ENCODE measurements at regions not wholly inside any gene's neighbourhood (a gene's known extent, or its start where the extent isn't known, plus 50 kb on each side); places are given as distances from the start of the nearest gene placed in this dataset.

GRCh38 chr6:91590191-91590590, 1003.3 kb upstream of the MAP3K7 start:
- no peaks in the 10 kb centered on the region for H3K27me3 ChIP-seq (ENCODE audit: control insufficient read depth, insufficient read depth, low read length)
- no peaks in the 10 kb centered on the region for H3K9me3 ChIP-seq (ENCODE audit: control insufficient read depth, insufficient read depth, low read length)
- no peak overlapping the region for H3K27ac ChIP-seq (ENCODE audit: low read depth, low read length)
- no peak overlapping the region for H3K9ac ChIP-seq (ENCODE audit: low read depth, low read length)
- H3K36me3 ChIP-seq (ENCODE audit: control insufficient read depth, insufficient read depth, low read length), result no peaks in the 10 kb centered on the region
- no peaks in the 10 kb centered on the region for H3K4me1 ChIP-seq (ENCODE audit: control insufficient read depth, insufficient read depth, low read length)
- H3K4me3 ChIP-seq (ENCODE audit: low read depth, low read length), result no peak overlapping the region

DNA sequence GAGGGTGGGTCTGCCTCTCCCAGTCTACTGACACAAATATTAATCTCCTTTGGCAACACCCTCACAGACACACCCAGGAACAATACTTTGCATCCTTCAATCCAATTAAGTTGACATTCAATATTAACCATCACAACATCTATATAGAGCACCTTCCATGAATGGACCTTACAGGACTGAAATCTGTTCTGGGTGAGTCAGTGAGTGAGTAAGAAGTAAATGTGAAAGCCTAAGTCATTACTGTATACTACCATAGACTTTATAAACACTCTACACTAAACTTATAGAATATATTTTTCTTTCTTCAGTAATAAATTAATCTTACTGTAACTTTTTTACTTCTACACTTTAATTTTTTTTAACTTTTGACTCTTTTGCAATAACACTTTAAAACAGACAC, 993.8 kb upstream of the MAP3K7 start:
- no peaks in the 10 kb centered on the region for H3K4me1 ChIP-seq (ENCODE audit: control insufficient read depth, insufficient read depth, low read length)

GRCh38 chr6:91575032-91575431, 988.2 kb upstream of the MAP3K7 start:
- Histone ChIP-seq H3K4me3 (ENCODE audit: low read depth, low read length) (no peak overlapping the region), H3K9ac (ENCODE audit: low read depth, low read length) (no peak overlapping the region), H3K27me3 (ENCODE audit: control insufficient read depth, insufficient read depth, low read length) (no peaks in the 10 kb centered on the region), H3K4me1 (ENCODE audit: control insufficient read depth, insufficient read depth, low read length) (no peaks in the 10 kb centered on the region), H3K9me3 (ENCODE audit: control insufficient read depth, insufficient read depth, low read length) (no peaks in the 10 kb centered on the region), H3K27ac (ENCODE audit: low read depth, low read length) (no peak overlapping the region), H3K36me3 (ENCODE audit: control insufficient read depth, insufficient read depth, low read length) (no peaks in the 10 kb centered on the region)

More for the DNA sequence above, 993.8 kb upstream of the MAP3K7 start:
- H3K9ac ChIP-seq (ENCODE audit: low read depth, low read length), result no peak overlapping the region
- no peak overlapping the region for H3K27ac ChIP-seq (ENCODE audit: low read depth, low read length)
- no peaks in the 10 kb centered on the region for H3K36me3 ChIP-seq (ENCODE audit: control insufficient read depth, insufficient read depth, low read length)
- no peaks in the 10 kb centered on the region for H3K27me3 ChIP-seq (ENCODE audit: control insufficient read depth, insufficient read depth, low read length)
- no peaks in the 10 kb centered on the region for H3K9me3 ChIP-seq (ENCODE audit: control insufficient read depth, insufficient read depth, low read length)
- H3K4me3 ChIP-seq (ENCODE audit: low read depth, low read length), result no peak overlapping the region

DNA sequence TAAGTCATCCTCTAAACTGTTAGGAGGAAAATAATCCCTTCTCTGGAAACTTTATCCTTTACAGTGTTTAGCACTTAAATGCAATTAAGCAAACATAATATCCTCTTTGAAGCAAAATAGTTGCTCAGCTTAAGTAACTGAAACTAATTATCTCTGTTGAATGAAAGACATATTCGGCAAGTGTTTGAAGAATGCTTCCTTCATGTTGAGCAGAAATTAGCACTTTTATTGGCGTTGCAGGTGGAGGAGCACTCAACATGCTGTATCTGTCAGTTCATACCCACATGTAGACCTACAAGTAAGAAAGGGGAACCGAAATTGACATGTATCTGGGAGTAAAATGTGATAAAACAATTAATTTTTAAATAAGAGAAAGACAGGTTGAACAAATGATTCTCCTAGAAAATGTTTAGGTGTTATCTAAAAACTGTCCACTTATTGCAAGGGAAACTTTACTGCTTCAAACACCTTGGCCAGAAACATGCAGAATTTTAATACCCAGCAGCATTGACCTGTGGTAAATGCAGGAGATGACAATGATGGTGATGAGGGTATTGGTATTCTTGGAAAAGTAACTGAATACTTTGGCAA, 987.0 kb upstream of the MAP3K7 start:
- Histone ChIP-seq H3K9me3 (ENCODE audit: control insufficient read depth, insufficient read depth, low read length) (no peaks in the 10 kb centered on the region), H3K4me1 (ENCODE audit: control insufficient read depth, insufficient read depth, low read length) (no peaks in the 10 kb centered on the region), H3K4me3 (ENCODE audit: low read depth, low read length) (no peak overlapping the region), H3K27me3 (ENCODE audit: control insufficient read depth, insufficient read depth, low read length) (no peaks in the 10 kb centered on the region), H3K9ac (ENCODE audit: low read depth, low read length) (no peak overlapping the region), H3K27ac (ENCODE audit: low read depth, low read length) (no peak overlapping the region), H3K36me3 (ENCODE audit: control insufficient read depth, insufficient read depth, low read length) (no peaks in the 10 kb centered on the region)

- Histone ChIP-seq H3K4me3 (ENCODE audit: low read depth, low read length) (no peak overlapping the region), H3K4me1 (ENCODE audit: control insufficient read depth, insufficient read depth, low read length) (no peaks in the 10 kb centered on the region), H3K9me3 (ENCODE audit: control insufficient read depth, insufficient read depth, low read length) (no peaks in the 10 kb centered on the region), H3K9ac (ENCODE audit: low read depth, low read length) (no peak overlapping the region), H3K27me3 (ENCODE audit: control insufficient read depth, insufficient read depth, low read length) (no peaks in the 10 kb centered on the region), H3K36me3 (ENCODE audit: control insufficient read depth, insufficient read depth, low read length) (no peaks in the 10 kb centered on the region), H3K27ac (ENCODE audit: low read depth, low read length) (no peak overlapping the region)
These were observed 986.0 kb upstream of the MAP3K7 start for GRCh38 chr6:91572878-91573277.

DNA sequence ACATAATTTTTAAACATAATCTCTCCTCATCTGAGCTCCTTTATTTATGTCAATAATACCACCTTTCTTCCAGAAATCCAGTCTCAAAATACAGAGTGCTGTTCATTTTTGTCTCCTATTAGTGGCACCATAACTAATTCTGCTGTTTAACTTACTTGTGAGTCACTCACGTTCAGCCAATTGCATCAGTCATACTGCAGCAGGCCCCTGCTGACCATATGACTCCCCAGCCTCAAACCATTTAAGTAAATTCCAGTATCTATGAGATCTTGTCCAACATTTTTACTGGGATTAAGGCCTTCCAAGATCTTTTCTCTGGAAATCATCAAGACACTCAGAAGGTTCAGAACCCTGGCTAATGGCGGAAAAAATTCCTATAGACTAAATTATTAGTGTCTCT, 982.2 kb upstream of the MAP3K7 start:
- Histone ChIP-seq H3K27ac (ENCODE audit: low read depth, low read length) (no peak overlapping the region), H3K9ac (ENCODE audit: low read depth, low read length) (no peak overlapping the region), H3K36me3 (ENCODE audit: control insufficient read depth, insufficient read depth, low read length) (no peaks in the 10 kb centered on the region), H3K27me3 (ENCODE audit: control insufficient read depth, insufficient read depth, low read length) (no peaks in the 10 kb centered on the region), H3K4me1 (ENCODE audit: control insufficient read depth, insufficient read depth, low read length) (no peaks in the 10 kb centered on the region), H3K9me3 (ENCODE audit: control insufficient read depth, insufficient read depth, low read length) (no peaks in the 10 kb centered on the region), H3K4me3 (ENCODE audit: low read depth, low read length) (no peak overlapping the region)

GRCh38 chr6:91566467-91566866, 979.6 kb upstream of the MAP3K7 start:
- H3K27me3 ChIP-seq (ENCODE audit: control insufficient read depth, insufficient read depth, low read length), result no peaks in the 10 kb centered on the region
- H3K9me3 ChIP-seq (ENCODE audit: control insufficient read depth, insufficient read depth, low read length), result no peaks in the 10 kb centered on the region; the same call in 1 of the 2 replicates
- H3K27ac ChIP-seq (ENCODE audit: low read depth, low read length), result no peak overlapping the region
- H3K4me3 ChIP-seq (ENCODE audit: low read depth, low read length), result no peak overlapping the region
- no peaks in the 10 kb centered on the region for H3K36me3 ChIP-seq (ENCODE audit: control insufficient read depth, insufficient read depth, low read length)
- no peaks in the 10 kb centered on the region for H3K4me1 ChIP-seq (ENCODE audit: control insufficient read depth, insufficient read depth, low read length)
- H3K9ac ChIP-seq (ENCODE audit: low read depth, low read length), result no peak overlapping the region

GRCh38 chr6:91565207-91565606, 978.3 kb upstream of the MAP3K7 start:
- H3K4me3 ChIP-seq (ENCODE audit: low read depth, low read length), result no peak overlapping the region
- H3K9me3 ChIP-seq (ENCODE audit: control insufficient read depth, insufficient read depth, low read length), result peaks cover 3% of the 10 kb centered on the region; the same call in 1 of the 2 replicates
- H3K9ac ChIP-seq (ENCODE audit: low read depth, low read length), result no peak overlapping the region
- no peaks in the 10 kb centered on the region for H3K4me1 ChIP-seq (ENCODE audit: control insufficient read depth, insufficient read depth, low read length)
- H3K36me3 ChIP-seq (ENCODE audit: control insufficient read depth, insufficient read depth, low read length), result no peaks in the 10 kb centered on the region
- H3K27ac ChIP-seq (ENCODE audit: low read depth, low read length), result no peak overlapping the region
- no peaks in the 10 kb centered on the region for H3K27me3 ChIP-seq (ENCODE audit: control insufficient read depth, insufficient read depth, low read length)

- Histone ChIP-seq H3K9me3 (ENCODE audit: control insufficient read depth, insufficient read depth, low read length) (peaks cover 7% of the 10 kb centered on the region; the same call in 1 of the 2 replicates), H3K9ac (ENCODE audit: low read depth, low read length) (no peak overlapping the region), H3K27me3 (ENCODE audit: control insufficient read depth, insufficient read depth, low read length) (no peaks in the 10 kb centered on the region), H3K4me3 (ENCODE audit: low read depth, low read length) (no peak overlapping the region), H3K4me1 (ENCODE audit: control insufficient read depth, insufficient read depth, low read length) (no peaks in the 10 kb centered on the region), H3K36me3 (ENCODE audit: control insufficient read depth, insufficient read depth, low read length) (no peaks in the 10 kb centered on the region), H3K27ac (ENCODE audit: low read depth, low read length) (no peak overlapping the region)
These were observed 976.1 kb upstream of the MAP3K7 start for GRCh38 chr6:91562955-91563354.

DNA sequence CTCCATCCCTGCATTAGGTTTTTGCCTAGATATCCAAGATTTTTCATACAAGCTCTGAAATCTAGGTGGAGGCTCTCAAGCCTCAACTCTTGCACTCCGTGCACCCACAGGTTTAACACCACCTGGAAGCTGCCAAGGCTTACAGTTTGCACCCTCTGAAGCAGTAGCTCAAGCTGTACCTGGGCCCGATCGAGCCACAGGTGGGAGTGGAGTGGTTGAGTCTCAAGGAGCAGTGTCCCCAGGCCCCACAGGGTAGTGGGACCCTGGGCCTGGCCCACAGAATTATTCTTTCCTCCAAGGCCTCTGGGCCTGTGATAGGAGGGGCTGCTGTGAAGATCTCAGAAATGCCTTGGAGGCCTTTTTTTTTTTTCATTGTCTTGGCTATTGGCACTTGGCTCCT, 973.5 kb upstream of the MAP3K7 start:
- no peaks in the 10 kb centered on the region for H3K36me3 ChIP-seq (ENCODE audit: control insufficient read depth, insufficient read depth, low read length)
- H3K9me3 ChIP-seq (ENCODE audit: control insufficient read depth, insufficient read depth, low read length), result peaks cover 7% of the 10 kb centered on the region; the same call in 1 of the 2 replicates
- no peaks in the 10 kb centered on the region for H3K27me3 ChIP-seq (ENCODE audit: control insufficient read depth, insufficient read depth, low read length)
- no peak overlapping the region for H3K27ac ChIP-seq (ENCODE audit: low read depth, low read length)
- no peaks in the 10 kb centered on the region for H3K4me1 ChIP-seq (ENCODE audit: control insufficient read depth, insufficient read depth, low read length)
- no peak overlapping the region for H3K9ac ChIP-seq (ENCODE audit: low read depth, low read length)
- H3K4me3 ChIP-seq (ENCODE audit: low read depth, low read length), result no peak overlapping the region

GRCh38 chr6:91540902-91541301, 954.0 kb upstream of the MAP3K7 start:
- Histone ChIP-seq H3K27me3 (ENCODE audit: control insufficient read depth, insufficient read depth, low read length) (no peaks in the 10 kb centered on the region), H3K9me3 (ENCODE audit: control insufficient read depth, insufficient read depth, low read length) (peaks cover 3% of the 10 kb centered on the region; the same call in 1 of the 2 replicates), H3K4me1 (ENCODE audit: control insufficient read depth, insufficient read depth, low read length) (no peaks in the 10 kb centered on the region), H3K4me3 (ENCODE audit: low read depth, low read length) (no peak overlapping the region), H3K36me3 (ENCODE audit: control insufficient read depth, insufficient read depth, low read length) (no peaks in the 10 kb centered on the region), H3K27ac (ENCODE audit: low read depth, low read length) (no peak overlapping the region), H3K9ac (ENCODE audit: low read depth, low read length) (no peak overlapping the region)

Measured in HUES48 (cell line).